CD14-positive monocyte (primary cell): ENCODE measurements at regions not wholly inside any gene's neighbourhood (a gene's known extent, or its start where the extent isn't known, plus 50 kb on each side); places are given as distances from the start of the nearest gene placed in this dataset.

Experiments used
- DNase-seq, 3 donors: peaks; one replicate each; pipeline ENCODE4 v3.0.0-alpha.2; 2011 to 2022
- H2AFZ ChIP-seq: 2 replicates; pipeline ENCODE4 v1.6.0; 2012; ENCODE audit warnings: mild to moderate bottlenecking, low read depth, low read length, inconsistent platforms; ENCODE audit not compliant: insufficient read depth, poor library complexity, severe bottlenecking
- H3K27ac ChIP-seq, 2 donors: 1 replicate in 1 of 2; 2 replicates in 1 of 2; pipeline ENCODE4 v1.5.1; 2012 to 2013; ENCODE audit warnings: low read length in 2 of 2, control low read depth in 1 of 2, inconsistent platforms in 1 of 2, low read depth in 1 of 2, mild to moderate bottlenecking in 1 of 2
- H3K27me3 ChIP-seq, 2 donors: one replicate each; pipeline versions ENCODE4 v1.6.0 to v1.6.1; 2011 to 2013; ENCODE audit warnings: low read length in 2 of 2; ENCODE audit not compliant: control insufficient read depth in 2 of 2, insufficient read depth in 2 of 2
- H3K36me3 ChIP-seq, 2 donors: replicated peaks in 1 of 2; 1 replicate in 1 of 2; 2 replicates in 1 of 2; pipeline versions ENCODE4 v1.5.1 to v1.6.1; 2012 to 2013; ENCODE audit warnings: low read length in 2 of 2, control low read depth in 1 of 2, inconsistent platforms in 1 of 2, mild to moderate bottlenecking in 1 of 2; ENCODE audit not compliant: insufficient read depth in 2 of 2, control insufficient read depth in 1 of 2
- H3K4me1 ChIP-seq, 2 donors: 1 replicate in 1 of 2; 2 replicates in 1 of 2; pipeline versions ENCODE4 v1.5.1 to v1.6.1; 2012 to 2013; ENCODE audit warnings: low read length in 2 of 2, control low read depth in 1 of 2, inconsistent platforms in 1 of 2, mild to moderate bottlenecking in 1 of 2, moderate library complexity in 1 of 2; ENCODE audit not compliant: insufficient read depth in 2 of 2, control insufficient read depth in 1 of 2
- H3K4me2 ChIP-seq: replicated peaks from 2 replicates; pipeline ENCODE3; 2012; ENCODE audit warnings: low read length, moderate library complexity, mild to moderate bottlenecking; ENCODE audit not compliant: poor library complexity, severe bottlenecking; ENCODE audit errors: extremely low read depth
- H3K4me3 ChIP-seq, 3 experiments: fragments of 200-600 bp in 1 of 3; sonication (generic) in 1 of 3; replicated peaks in 1 of 3; 1 replicate in 2 of 3; 2 replicates in 1 of 3; pipeline ENCODE4 v1.5.1; 2011 to 2013; ENCODE audit warnings: low read length in 3 of 3, mild to moderate bottlenecking in 3 of 3, control low read depth in 2 of 3, low read depth in 2 of 3, inconsistent platforms in 1 of 3, moderate library complexity in 1 of 3
- H3K79me2 ChIP-seq: 2 replicates; pipeline ENCODE4 v1.6.0; 2012; ENCODE audit warnings: mild to moderate bottlenecking, control low read depth, inconsistent platforms, low read length, moderate library complexity; ENCODE audit not compliant: insufficient read depth
- H3K9ac ChIP-seq: 2 replicates; pipeline ENCODE4 v1.6.0; 2017; ENCODE audit warnings: low read length, mild to moderate bottlenecking; ENCODE audit not compliant: insufficient read depth, poor library complexity, severe bottlenecking
- H3K9me3 ChIP-seq, 2 donors: replicated peaks in 1 of 2; 1 replicate in 1 of 2; 2 replicates in 1 of 2; pipeline versions ENCODE4 v1.5.1 to v1.6.1; 2012 to 2013; ENCODE audit warnings: low read length in 2 of 2, control low read depth in 1 of 2; ENCODE audit not compliant: control insufficient read depth in 1 of 2, insufficient read depth in 1 of 2
- H4K20me1 ChIP-seq: 2 replicates; pipeline ENCODE4 v1.6.0; 2012; ENCODE audit warnings: mild to moderate bottlenecking, low read length, control low read depth, moderate library complexity; ENCODE audit not compliant: insufficient read depth
- H3K27ac Mint-ChIP-seq, 7 donors: one replicate each; pipeline ENCODE4 v1.8.0; 2020; ENCODE audit warnings: mild to moderate bottlenecking in 7 of 7, mixed read lengths in 7 of 7, moderate library complexity in 6 of 7, inconsistent platforms in 2 of 7
- H3K27me3 Mint-ChIP-seq, 3 donors: one replicate each; pipeline ENCODE4 v1.8.0; 2021 to 2022; ENCODE audit warnings: low read depth in 3 of 3, mild to moderate bottlenecking in 3 of 3, mixed read lengths in 3 of 3, moderate library complexity in 3 of 3, inconsistent platforms in 1 of 3
- H3K36me3 Mint-ChIP-seq, 2 donors: one replicate each; pipeline ENCODE4 v1.8.0; 2020; ENCODE audit warnings: mixed read lengths in 2 of 2, inconsistent platforms in 1 of 2, mild to moderate bottlenecking in 1 of 2
- H3K4me1 Mint-ChIP-seq: one replicate; pipeline ENCODE4 v1.8.0; 2020; ENCODE audit warnings: mild to moderate bottlenecking, mixed read lengths
- H3K4me3 Mint-ChIP-seq, 2 donors: one replicate each; pipeline ENCODE4 v1.8.0; 2020; ENCODE audit warnings: mild to moderate bottlenecking in 2 of 2, mixed read lengths in 2 of 2, moderate library complexity in 1 of 2
- H3K9me3 Mint-ChIP-seq, 7 donors: one replicate each; pipeline ENCODE4 v1.8.0; 2020 to 2022; ENCODE audit warnings: mixed read lengths in 7 of 7, mild to moderate bottlenecking in 6 of 7, moderate library complexity in 6 of 7, inconsistent platforms in 2 of 7
- WGBS: methylation state at CpG from one replicate; pipeline ENCODE4 v1.1.5; 2013; ENCODE audit warnings: missing lambda C conversion rate; ENCODE audit not compliant: insufficient coverage; 5-methylcytosine and 5-hydroxymethylcytosine counted together
- intact Hi-C, 2 donors: fragments of 100-400 bp; cut with micrococcal nuclease; formaldehyde crosslinking; loops; one replicate each; pipeline versions ENCODE4 v1.15.0 to v1.15.1; 2023
- TF ChIP-seq, protein P1 (sequence below): fragments of 200-600 bp; IDR thresholded peaks from one replicate; pipeline ENCODE4 v1.8.0; 2022; ENCODE audit warnings: antibody characterized with exemption, mild to moderate bottlenecking

- no peak overlapping the region for H3K4me2 ChIP-seq
- no peaks in the 10 kb centered on the region for H3K36me3 ChIP-seq
- no peak overlapping the region for H2AFZ ChIP-seq
- H4K20me1 ChIP-seq: no peaks in the 10 kb centered on the region
- H3K4me1 ChIP-seq: no peaks in the 10 kb centered on the region
- peaks cover 0 to 4% (median 0%) of the 10 kb centered on the region in 3 donors for H3K27me3 Mint-ChIP-seq
- TF ChIP-seq, protein P1, sequence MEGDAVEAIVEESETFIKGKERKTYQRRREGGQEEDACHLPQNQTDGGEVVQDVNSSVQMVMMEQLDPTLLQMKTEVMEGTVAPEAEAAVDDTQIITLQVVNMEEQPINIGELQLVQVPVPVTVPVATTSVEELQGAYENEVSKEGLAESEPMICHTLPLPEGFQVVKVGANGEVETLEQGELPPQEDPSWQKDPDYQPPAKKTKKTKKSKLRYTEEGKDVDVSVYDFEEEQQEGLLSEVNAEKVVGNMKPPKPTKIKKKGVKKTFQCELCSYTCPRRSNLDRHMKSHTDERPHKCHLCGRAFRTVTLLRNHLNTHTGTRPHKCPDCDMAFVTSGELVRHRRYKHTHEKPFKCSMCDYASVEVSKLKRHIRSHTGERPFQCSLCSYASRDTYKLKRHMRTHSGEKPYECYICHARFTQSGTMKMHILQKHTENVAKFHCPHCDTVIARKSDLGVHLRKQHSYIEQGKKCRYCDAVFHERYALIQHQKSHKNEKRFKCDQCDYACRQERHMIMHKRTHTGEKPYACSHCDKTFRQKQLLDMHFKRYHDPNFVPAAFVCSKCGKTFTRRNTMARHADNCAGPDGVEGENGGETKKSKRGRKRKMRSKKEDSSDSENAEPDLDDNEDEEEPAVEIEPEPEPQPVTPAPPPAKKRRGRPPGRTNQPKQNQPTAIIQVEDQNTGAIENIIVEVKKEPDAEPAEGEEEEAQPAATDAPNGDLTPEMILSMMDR: no peak
- WGBS: no CpG with 5 or more reads among the region's 1 CpG
- no peaks in the 10 kb centered on the region for H3K36me3 Mint-ChIP-seq
- H3K27me3 ChIP-seq: no peaks in the 10 kb centered on the region
- intact Hi-C loops: no loop called here
- no peak overlapping the region for H3K9ac ChIP-seq
- no peaks in the 10 kb centered on the region for H3K79me2 ChIP-seq
- H3K9me3 ChIP-seq: no peaks in the 10 kb centered on the region
- no peak overlapping the region for H3K27ac Mint-ChIP-seq
- no peak overlapping the region for H3K4me3 ChIP-seq
- no peak for DNase-seq
- H3K9me3 Mint-ChIP-seq: no peaks in the 10 kb centered on the region
- no peaks in the 10 kb centered on the region for H3K4me1 Mint-ChIP-seq
- H3K4me3 Mint-ChIP-seq: no peak overlapping the region
- H3K27ac ChIP-seq: no peak overlapping the region
Observed at GRCh38 chr4:77418333-77418732, 187.3 kb upstream of the CXCL13 start.

DNA sequence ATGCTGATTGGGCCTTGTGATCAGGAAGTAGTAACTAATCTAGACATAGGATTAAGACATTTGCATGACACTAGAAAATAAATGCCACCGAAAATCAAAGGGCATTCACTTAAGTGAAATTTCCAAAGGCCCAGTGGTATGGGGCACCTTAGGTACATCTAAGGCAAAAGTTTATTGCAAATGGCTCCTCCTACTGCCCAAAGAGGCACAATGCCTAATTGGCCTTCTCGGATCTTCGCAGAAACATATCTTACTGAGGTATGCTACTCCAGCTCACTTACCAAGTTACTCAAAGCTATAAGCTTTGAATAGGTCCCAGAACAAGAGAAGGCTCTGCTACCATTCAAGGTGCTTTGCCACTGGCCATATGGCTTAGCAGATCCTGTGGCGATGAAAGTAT lies 174.8 kb upstream of the CXCL13 start:
- no peaks in the 10 kb centered on the region for H3K9me3 ChIP-seq
- H2AFZ ChIP-seq: no peak overlapping the region
- WGBS: no CpG with 5 or more reads among the region's 4 CpGs
- H3K27ac ChIP-seq: no peak overlapping the region
- no peaks in the 10 kb centered on the region for H3K27me3 ChIP-seq
- Mint-ChIP-seq H3K9me3 (peaks cover 0 to 1% (median 0%) of the 10 kb centered on the region in 7 donors), H3K4me3 (no peak overlapping the region), H3K27ac (no peak overlapping the region), H3K27me3 (peaks cover 0 to 3% (median under 1%) of the 10 kb centered on the region in 3 donors), H3K4me1 (peaks cover 8% of the 10 kb centered on the region), H3K36me3 (no peaks in the 10 kb centered on the region)
- no peaks in the 10 kb centered on the region for H3K79me2 ChIP-seq
- H3K4me1 ChIP-seq: no peaks in the 10 kb centered on the region
- intact Hi-C loops: no loop called here
- no peak for DNase-seq
- TF ChIP-seq, protein P1: no peak
- no peak overlapping the region for H3K9ac ChIP-seq
- no peak overlapping the region for H3K4me2 ChIP-seq
- H3K36me3 ChIP-seq: no peaks in the 10 kb centered on the region
- H3K4me3 ChIP-seq: no peak overlapping the region
- no peaks in the 10 kb centered on the region for H4K20me1 ChIP-seq
